ENCODE measurements at regions not wholly inside any gene's neighbourhood (a gene's known extent, or its start where the extent isn't known, plus 50 kb on each side); places are given as distances from the start of the nearest gene placed in this dataset.

DNA sequence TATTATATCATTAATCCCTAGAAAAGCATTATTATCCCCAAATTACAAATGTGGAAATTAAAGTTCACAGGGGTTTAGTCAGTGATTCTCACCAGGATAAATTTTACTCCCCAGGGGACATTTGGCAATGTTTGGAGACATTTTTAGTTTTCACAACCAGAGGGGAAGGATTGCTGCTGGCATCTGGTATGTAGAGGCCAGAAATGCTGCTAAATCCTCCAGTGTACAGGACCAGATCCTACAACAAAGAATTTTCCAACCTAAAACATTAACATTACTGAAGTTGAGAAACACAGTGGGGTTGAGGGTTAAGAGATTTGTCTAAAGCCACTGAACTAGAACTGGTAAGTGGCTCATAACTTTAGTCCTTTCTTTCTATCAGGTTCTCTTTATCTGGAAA, 162.0 kb upstream of the SYT6 start:
- ChIA-PET CTCF (interaction anchor here (1.0 kb wide), 1 partner anchor 13 kb away, joined by 7 read pairs; no protein-coding TSS in a partner anchor), RAD21 (ENCODE audit: low non-redundant PET in 1 of 2, low total read pairs in 2 of 2, uncharacterized antibody in 2 of 2, unreplicated experiment in 2 of 2) (no interaction called here), POLR2A (no interaction called here)
- BruUV-seq (replicated peaks), result no TSS peak
- H3K9me3 ChIP-seq (ENCODE audit: control insufficient read depth in 1 of 2, insufficient read depth in 1 of 2, low read depth in 1 of 2, low read length in 2 of 2), result no peaks in the 10 kb centered on the region
- no peaks in the 10 kb centered on the region for H4K20me1 ChIP-seq (ENCODE audit: insufficient read depth)
- no peak for TF ChIP-seq RAD21 (IDR thresholded peaks at IDR 0.05; ENCODE audit: low read depth)
- no peak for TF ChIP-seq CEBPB (IDR thresholded peaks at IDR 0.05; ENCODE audit: low read depth)
- intact Hi-C loops (cut with micrococcal nuclease), result no loop called here
- no peaks in the 10 kb centered on the region for H3K4me1 ChIP-seq (ENCODE audit: control insufficient read depth in 1 of 2, insufficient read depth in 2 of 2, low read length in 2 of 2)
- no peak for DNase-seq (ENCODE audit: low read depth, low spot score)
- H3K27ac ChIP-seq (ENCODE audit: low read depth, low read length), result no peak overlapping the region
- H3K36me3 ChIP-seq (ENCODE audit: control insufficient read depth in 1 of 2, insufficient read depth in 2 of 2, low read length in 2 of 2), result no peaks in the 10 kb centered on the region
- H3K79me2 ChIP-seq (ENCODE audit: insufficient read depth, low read length), result no peaks in the 10 kb centered on the region
- no peak overlapping the region for H3K4me3 ChIP-seq (replicated peaks in 1 of 2; ENCODE audit: low read depth in 1 of 2, low read length in 2 of 2)
- H3K9me2 ChIP-seq (ENCODE audit: insufficient read depth), result no peaks in the 10 kb centered on the region
- no peak for ATAC-seq
- no peak overlapping the region for H3K4me2 ChIP-seq (ENCODE audit: low read length)
- H3K9ac ChIP-seq (ENCODE audit: low read length), result no peak overlapping the region
- H2AFZ ChIP-seq (ENCODE audit: low read depth, low read length, poor library complexity, severe bottlenecking), result no peak overlapping the region
- H3K27me3 ChIP-seq (ENCODE audit: insufficient read depth, low read length), result no peaks in the 10 kb centered on the region

DNA sequence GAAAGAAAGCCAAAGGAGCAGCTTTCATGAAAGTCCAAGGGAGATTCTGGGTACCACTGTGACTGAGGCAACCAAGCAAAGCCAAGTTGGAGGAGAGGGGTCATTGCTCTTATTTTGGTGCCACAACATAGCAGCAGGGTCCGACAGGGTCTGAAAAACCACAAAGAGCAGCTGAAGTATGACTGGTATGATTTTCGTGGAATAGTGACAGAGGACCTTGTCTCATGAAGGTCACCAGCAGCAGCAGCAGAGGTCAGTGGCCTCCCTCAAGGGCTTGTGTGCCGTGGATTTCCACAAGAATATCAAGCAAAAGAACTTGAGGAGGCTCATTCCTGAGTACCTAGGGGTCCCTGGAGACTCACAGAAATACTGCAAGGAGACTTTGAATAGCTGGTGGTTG, 160.9 kb upstream of the SYT6 start:
- DNase-seq (ENCODE audit: low read depth, low spot score) (no peak), ATAC-seq (no peak)
- intact Hi-C loops (cut with micrococcal nuclease), result no loop called here
- no peak overlapping the region for H3K4me2 ChIP-seq (ENCODE audit: low read length)
- H3K27ac ChIP-seq (ENCODE audit: low read depth, low read length), result no peak overlapping the region
- no peak overlapping the region for H3K9ac ChIP-seq (ENCODE audit: low read length)
- H4K20me1 ChIP-seq (ENCODE audit: insufficient read depth), result no peaks in the 10 kb centered on the region
- H3K27me3 ChIP-seq (ENCODE audit: insufficient read depth, low read length), result no peaks in the 10 kb centered on the region
- TF ChIP-seq YY1 (IDR thresholded peaks at IDR 0.05; ENCODE audit: extremely low read depth, insufficient replicate concordance, low read depth, low read length), result no peak
- no peak for TF ChIP-seq ZFX (IDR thresholded peaks at IDR 0.05)
- TF ChIP-seq RAD21 (IDR thresholded peaks at IDR 0.05; ENCODE audit: low read depth), result no peak
- TF ChIP-seq SP1 (IDR thresholded peaks at IDR 0.05; ENCODE audit: low read depth), result no peak
- no peak for TF ChIP-seq EZH2phosphoT487 (IDR thresholded peaks at IDR 0.05; ENCODE audit: borderline replicate concordance)
- TF ChIP-seq POLR2AphosphoS5 (IDR thresholded peaks at IDR 0.05; ENCODE audit: low read depth, low read length), result no peak
- no peak for TF ChIP-seq JUND (IDR thresholded peaks at IDR 0.05)
- no peak for TF ChIP-seq EGR1 (IDR thresholded peaks at IDR 0.05; ENCODE audit: low read depth)
- TF ChIP-seq, protein P1, sequence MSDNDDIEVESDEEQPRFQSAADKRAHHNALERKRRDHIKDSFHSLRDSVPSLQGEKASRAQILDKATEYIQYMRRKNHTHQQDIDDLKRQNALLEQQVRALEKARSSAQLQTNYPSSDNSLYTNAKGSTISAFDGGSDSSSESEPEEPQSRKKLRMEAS (IDR thresholded peaks at IDR 0.05), result no peak
- TF ChIP-seq CTCF (IDR thresholded peaks at IDR 0.05 in 2 of 3, conservative IDR thresholded peaks at IDR 0.05 in 1 of 3; ENCODE audit: borderline replicate concordance in 1 of 3, insufficient read depth in 1 of 3, low read depth in 2 of 3, low read length in 2 of 3), result no peak
- H3K36me3 ChIP-seq (ENCODE audit: control insufficient read depth in 1 of 2, insufficient read depth in 2 of 2, low read length in 2 of 2), result no peaks in the 10 kb centered on the region
- RAD21 ChIA-PET (ENCODE audit: low non-redundant PET in 1 of 2, low total read pairs in 2 of 2, uncharacterized antibody in 2 of 2, unreplicated experiment in 2 of 2), result no interaction called here
- no peaks in the 10 kb centered on the region for H3K9me3 ChIP-seq (ENCODE audit: control insufficient read depth in 1 of 2, insufficient read depth in 1 of 2, low read depth in 1 of 2, low read length in 2 of 2)
- no peaks in the 10 kb centered on the region for H3K4me1 ChIP-seq (ENCODE audit: control insufficient read depth in 1 of 2, insufficient read depth in 2 of 2, low read length in 2 of 2)
- CTCF ChIA-PET, result no interaction called here
- no peak overlapping the region for H3K4me3 ChIP-seq (replicated peaks in 1 of 2; ENCODE audit: low read depth in 1 of 2, low read length in 2 of 2)
- no peak overlapping the region for H2AFZ ChIP-seq (ENCODE audit: low read depth, low read length, poor library complexity, severe bottlenecking)
- BruUV-seq (replicated peaks), result no TSS peak
- POLR2A ChIA-PET, result no interaction called here
- no peaks in the 10 kb centered on the region for H3K9me2 ChIP-seq (ENCODE audit: insufficient read depth)
- H3K79me2 ChIP-seq (ENCODE audit: insufficient read depth, low read length), result no peaks in the 10 kb centered on the region
